B cell (primary cell): ENCODE measurements at regions not wholly inside any gene's neighbourhood (a gene's known extent, or its start where the extent isn't known, plus 50 kb on each side); places are given as distances from the start of the nearest gene placed in this dataset.

Experiments used
- ATAC-seq: fragments of 200-7000 bp; cut with Tn5 transposase; one replicate; pipeline ENCODE4 v1.10.0; 2021; ENCODE audit warnings: low read depth, mild to moderate bottlenecking, moderate number of reproducible peaks, moderate library complexity
- CTCF ChIA-PET: fragments of 350-600 bp; sonication (Branson Sonifier 250); formaldehyde crosslinking; loops from one replicate; lab custom pipeline; 2021; ENCODE audit warnings: antibody characterized with exemption, inconsistent platforms; lab: Charles Lee
- POLR2A ChIA-PET: fragments of 350-600 bp; sonication (Branson Sonifier 250); formaldehyde crosslinking; loops from one replicate; lab custom pipeline; 2021; ENCODE audit warnings: antibody characterized with exemption; lab: Charles Lee
- DNase-seq: peaks from one replicate; pipeline ENCODE4 v3.0.0; 2013
- H2AFZ ChIP-seq: 2 replicates; pipeline ENCODE4 v1.6.1; 2012; ENCODE audit warnings: mild to moderate bottlenecking, low read depth, low read length; ENCODE audit not compliant: insufficient read depth, poor library complexity, severe bottlenecking
- H3K27ac ChIP-seq, 2 donors: 1 replicate in 1 of 2; 2 replicates in 1 of 2; pipeline ENCODE4 v1.5.1; 2012 to 2013; ENCODE audit warnings: low read length in 2 of 2, mild to moderate bottlenecking in 2 of 2, moderate library complexity in 1 of 2
- H3K27me3 ChIP-seq, 4 experiments: fragments of 200-600 bp in 1 of 4; sonication (generic) in 1 of 4; replicated peaks in 1 of 4; 1 replicate in 2 of 4; 2 replicates in 2 of 4; pipeline versions ENCODE4 v1.6.1 to v1.7.0; 2013 to 2016; ENCODE audit warnings: low read length in 3 of 4, mild to moderate bottlenecking in 2 of 4, mixed read lengths in 1 of 4, moderate library complexity in 1 of 4; ENCODE audit not compliant: insufficient read depth in 4 of 4, control insufficient read depth in 3 of 4; ENCODE audit errors: control extremely low read depth in 1 of 4
- H3K36me3 ChIP-seq, 2 experiments: replicated peaks in 1 of 2; 1 replicate in 1 of 2; 2 replicates in 1 of 2; pipeline versions ENCODE4 v1.6.1 to v1.7.1; 2013; ENCODE audit warnings: low read length in 1 of 2; ENCODE audit not compliant: insufficient read depth in 2 of 2, control insufficient read depth in 1 of 2; ENCODE audit errors: control extremely low read depth in 1 of 2, extremely low read depth in 1 of 2
- H3K4me1 ChIP-seq, 2 donors: fragments of 200-600 bp in 1 of 2; sonication (generic) in 1 of 2; 1 replicate in 1 of 2; 2 replicates in 1 of 2; pipeline versions ENCODE4 v1.5.1 to v1.6.1; 2013 to 2017; ENCODE audit warnings: low read length in 2 of 2; ENCODE audit not compliant: control insufficient read depth in 2 of 2, insufficient read depth in 2 of 2
- H3K4me2 ChIP-seq: replicated peaks from 2 replicates; pipeline ENCODE3; 2012; ENCODE audit warnings: mild to moderate bottlenecking, low read depth, low read length; ENCODE audit not compliant: poor library complexity, severe bottlenecking
- H3K4me3 ChIP-seq, 5 experiments: fragments of 200-600 bp in 1 of 5; sonication (generic) in 1 of 5; 1 replicate in 3 of 5; 2 replicates in 2 of 5; pipeline versions ENCODE4 v1.5.1 to v1.7.0; 2011 to 2016; ENCODE audit warnings: low read length in 4 of 5, mild to moderate bottlenecking in 4 of 5, low read depth in 2 of 5, control low read depth in 1 of 5, moderate library complexity in 1 of 5; ENCODE audit not compliant: insufficient read depth in 1 of 5; ENCODE audit errors: control extremely low read depth in 1 of 5, extremely low read depth in 1 of 5
- H3K79me2 ChIP-seq: fragments of 200-600 bp; sonication (generic); one replicate; pipeline ENCODE4 v1.6.0; 2016; ENCODE audit warnings: low read length; ENCODE audit not compliant: control insufficient read depth, insufficient read depth
- H3K9ac ChIP-seq: fragments of 200-600 bp; sonication (generic); 2 replicates; pipeline ENCODE4 v1.6.1; 2017; ENCODE audit warnings: mild to moderate bottlenecking, low read length, moderate library complexity
- H3K9me3 ChIP-seq, 3 donors: one replicate each; pipeline versions ENCODE4 v1.6.1 to v1.7.1; 2013; ENCODE audit warnings: low read length in 2 of 3; ENCODE audit not compliant: control insufficient read depth in 2 of 3, insufficient read depth in 1 of 3; ENCODE audit errors: control extremely low read depth in 1 of 3
- H4K20me1 ChIP-seq: 2 replicates; pipeline ENCODE4 v1.6.0; 2012; ENCODE audit warnings: mild to moderate bottlenecking, low read length; ENCODE audit not compliant: insufficient read depth, control insufficient read depth, poor library complexity, severe bottlenecking
- H3K27ac Mint-ChIP-seq: one replicate; pipeline ENCODE4 v1.8.0; 2021; ENCODE audit warnings: mixed read lengths
- H3K27me3 Mint-ChIP-seq: one replicate; pipeline ENCODE4 v1.8.0; 2021; ENCODE audit warnings: mixed read lengths
- H3K4me1 Mint-ChIP-seq: one replicate; pipeline ENCODE4 v1.8.0; 2021; ENCODE audit warnings: mixed read lengths
- H3K4me3 Mint-ChIP-seq: one replicate; pipeline ENCODE4 v1.8.0; 2021; ENCODE audit warnings: mixed read lengths
- H3K9me3 Mint-ChIP-seq: one replicate; pipeline ENCODE4 v1.8.0; 2022; ENCODE audit warnings: mixed read lengths; ENCODE audit not compliant: insufficient read depth
- CTCF ChIP-seq: fragments of 200-600 bp; IDR thresholded peaks from one replicate; pipeline ENCODE4 v1.8.0; 2022; ENCODE audit warnings: antibody characterized with exemption, mild to moderate bottlenecking
- EZH2 ChIP-seq: IDR thresholded peaks from 2 replicates; pipeline ENCODE4 v1.6.1; 2012; ENCODE audit warnings: borderline replicate concordance, low read depth, mild to moderate bottlenecking, moderate library complexity, low read length; ENCODE audit not compliant: insufficient read depth, poor library complexity, severe bottlenecking
- WGBS: methylation state at CpG from one replicate; pipeline ENCODE4 v1.1.5; 2013; ENCODE audit warnings: missing lambda C conversion rate; ENCODE audit not compliant: insufficient coverage; 5-methylcytosine and 5-hydroxymethylcytosine counted together
- intact Hi-C: fragments of 100-400 bp; cut with micrococcal nuclease; formaldehyde crosslinking; loops from one replicate; pipeline ENCODE4 v1.10.0; 2022

- H3K4me3 Mint-ChIP-seq, result no peak overlapping the region
- intact Hi-C loops, result no loop called here
- Histone ChIP-seq H3K9me3 (no peaks in the 10 kb centered on the region), H3K27me3 (no peaks in the 10 kb centered on the region), H3K4me1 (no peaks in the 10 kb centered on the region), H3K27ac (no peak overlapping the region), H3K36me3 (no peaks in the 10 kb centered on the region), H2AFZ (peak overlapping the region; percentile 42), H4K20me1 (no peaks in the 10 kb centered on the region), H3K4me2 (no peak overlapping the region), H3K79me2 (no peaks in the 10 kb centered on the region), H3K9ac (no peak overlapping the region), H3K4me3 (no peak overlapping the region)
- peaks cover 2% of the 10 kb centered on the region for H3K9me3 Mint-ChIP-seq
- WGBS, result 44% methylated on average over 3 of the region's 7 CpGs
- no peak for ATAC-seq
- no peaks in the 10 kb centered on the region for H3K4me1 Mint-ChIP-seq
- DNase-seq, result no peak
- TF ChIP-seq EZH2 (no peak), CTCF (no peak)
- POLR2A ChIA-PET, result no interaction called here
- CTCF ChIA-PET, result interaction anchor here (0.6 to 0.7 kb wide), 2 partner anchors 19 to 226 kb away, joined by 3 to 4 read pairs; no protein-coding TSS in a partner anchor
- peaks cover 20% of the 10 kb centered on the region for H3K27me3 Mint-ChIP-seq
- no peak overlapping the region for H3K27ac Mint-ChIP-seq
Measured at GRCh38 chr7:38127216-38128207, 50.5 kb upstream of the STARD3NL start.
